ENCODE measurements at regions not wholly inside any gene's neighbourhood (a gene's known extent, or its start where the extent isn't known, plus 50 kb on each side); places are given as distances from the start of the nearest gene placed in this dataset.

DNA sequence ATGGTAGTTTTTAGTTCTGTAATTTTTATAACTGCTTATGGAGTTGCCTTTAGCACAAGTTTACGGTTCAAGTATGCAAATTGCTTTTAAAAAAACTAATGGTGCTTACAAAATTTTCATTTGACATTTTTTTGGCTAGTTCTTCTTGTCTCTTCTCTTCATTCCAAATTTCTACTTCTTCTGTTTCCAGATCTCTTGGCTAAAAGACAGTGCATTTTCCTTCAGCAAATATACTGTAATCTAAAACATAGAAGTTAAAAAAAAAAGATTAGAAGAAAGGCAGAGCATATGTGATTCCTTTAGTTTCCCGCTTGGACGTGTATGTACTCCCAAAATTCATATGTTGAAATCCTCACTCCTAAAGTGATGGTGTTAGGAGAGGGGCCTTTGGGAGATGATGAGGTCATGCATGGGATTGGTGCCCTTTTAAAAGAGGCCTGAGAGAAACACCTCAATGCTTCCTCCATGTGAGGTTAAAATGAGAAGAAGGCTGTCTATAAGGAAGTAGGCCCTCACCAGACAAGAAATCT, 132.1 kb upstream of the NPY2R start:
- 81 to 86% methylated on average over 3 of the region's 3 CpGs for WGBS, 2 donors (ENCODE audit: low coverage in 1 of 2)

DNA sequence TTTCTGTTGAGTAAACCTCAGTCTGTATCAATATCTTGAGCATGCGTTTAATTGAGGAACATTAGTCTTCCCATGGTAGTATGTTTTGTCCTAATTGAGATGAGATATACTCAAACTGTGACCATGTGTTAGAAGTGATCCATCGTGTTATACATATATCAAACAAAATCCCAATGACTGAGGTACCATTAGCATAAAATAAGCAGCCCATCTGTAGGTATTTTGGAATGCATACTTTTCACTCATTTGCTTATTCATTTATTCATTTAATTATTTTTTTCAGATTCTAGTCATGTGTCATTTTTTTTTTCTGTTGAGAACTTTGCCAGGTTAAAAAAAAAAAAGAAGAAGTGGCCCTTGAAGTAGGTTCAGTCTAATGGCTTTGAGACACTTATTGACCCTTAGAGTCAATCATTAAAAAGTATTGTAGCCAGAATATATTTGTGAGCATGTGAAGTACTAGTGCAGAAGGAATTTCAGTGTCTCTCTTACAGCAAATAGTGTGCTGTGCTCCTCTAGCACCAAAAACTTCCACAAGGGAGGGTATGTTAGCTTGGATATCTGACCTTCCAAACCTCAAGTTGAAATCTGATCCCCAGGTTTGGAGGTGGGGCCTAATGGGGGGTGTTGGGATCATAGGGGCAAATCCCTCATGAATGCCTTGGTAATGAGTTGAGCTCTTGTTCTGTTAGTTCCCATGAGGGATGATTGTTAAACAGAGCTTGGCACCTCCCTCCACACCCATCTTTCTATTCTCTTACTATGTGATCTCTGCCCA, 130.8 kb upstream of the NPY2R start:
- Histone ChIP-seq H3K27ac (no peak overlapping the region), H3K9me3 (no peaks in the 10 kb centered on the region), H3K36me3 (no peaks in the 10 kb centered on the region), H3K4me1 (no peaks in the 10 kb centered on the region), H3K4me3 (no peak overlapping the region), H3K27me3 (no peaks in the 10 kb centered on the region)
- TF ChIP-seq EP300 (IDR thresholded peaks at IDR 0.05; ENCODE audit: low read depth) (no peak), POLR2AphosphoS5 (IDR thresholded peaks at IDR 0.05) (no peak), CTCF (IDR thresholded peaks at IDR 0.05) (no peak), POLR2A (IDR thresholded peaks at IDR 0.05) (no peak)
- in situ Hi-C loops (cut with MboI; ENCODE audit: low pct_ligation_motif_present in 1 of 4, low pct_unique_long_range_greater_than_20kb in 1 of 4, low sequenced_read_pairs in 3 of 4) (no loop called here), intact Hi-C loops (cut with DNase I; ENCODE audit: low total_unique reads) (no loop called here)
- DNase-seq, result no peak
- 87 to 88% methylated on average over 2 of the region's 2 CpGs for WGBS, 2 donors (ENCODE audit: low coverage in 1 of 2)

More for the DNA sequence above, 132.1 kb upstream of the NPY2R start:
- H3K27ac ChIP-seq, result no peak overlapping the region
- in situ Hi-C loops (cut with MboI; ENCODE audit: low pct_ligation_motif_present in 1 of 4, low pct_unique_long_range_greater_than_20kb in 1 of 4, low sequenced_read_pairs in 3 of 4) (no loop called here), intact Hi-C loops (cut with DNase I; ENCODE audit: low total_unique reads) (no loop called here)
- H3K36me3 ChIP-seq, result no peaks in the 10 kb centered on the region
- no peak overlapping the region for H3K4me3 ChIP-seq
- TF ChIP-seq EP300 (IDR thresholded peaks at IDR 0.05; ENCODE audit: low read depth) (no peak), POLR2A (IDR thresholded peaks at IDR 0.05) (no peak), POLR2AphosphoS5 (IDR thresholded peaks at IDR 0.05) (no peak), CTCF (IDR thresholded peaks at IDR 0.05) (no peak)
- DNase-seq, result no peak
- H3K9me3 ChIP-seq, result no peaks in the 10 kb centered on the region
- H3K27me3 ChIP-seq, result no peaks in the 10 kb centered on the region
- no peaks in the 10 kb centered on the region for H3K4me1 ChIP-seq

GRCh38 chr4:155079871-155080270, 128.6 kb upstream of the NPY2R start:
- no peaks in the 10 kb centered on the region for H3K27me3 ChIP-seq
- no peaks in the 10 kb centered on the region for H3K4me1 ChIP-seq
- no peaks in the 10 kb centered on the region for H3K36me3 ChIP-seq
- no peak overlapping the region for H3K4me3 ChIP-seq
- in situ Hi-C loops (cut with MboI; ENCODE audit: low pct_ligation_motif_present in 1 of 4, low pct_unique_long_range_greater_than_20kb in 1 of 4, low sequenced_read_pairs in 3 of 4) (no loop called here), intact Hi-C loops (cut with DNase I; ENCODE audit: low total_unique reads) (loop anchor here (10.0 kb wide), 1 partner anchor 55 kb away; no protein-coding TSS in a partner anchor)
- no peak overlapping the region for H3K27ac ChIP-seq
- TF ChIP-seq EP300 (IDR thresholded peaks at IDR 0.05; ENCODE audit: low read depth), result no peak
- TF ChIP-seq POLR2AphosphoS5 (IDR thresholded peaks at IDR 0.05), result no peak
- no peak for TF ChIP-seq POLR2A (IDR thresholded peaks at IDR 0.05)
- no peak for TF ChIP-seq CTCF (IDR thresholded peaks at IDR 0.05)
- H3K9me3 ChIP-seq, result no peaks in the 10 kb centered on the region
- no peak for DNase-seq

DNA sequence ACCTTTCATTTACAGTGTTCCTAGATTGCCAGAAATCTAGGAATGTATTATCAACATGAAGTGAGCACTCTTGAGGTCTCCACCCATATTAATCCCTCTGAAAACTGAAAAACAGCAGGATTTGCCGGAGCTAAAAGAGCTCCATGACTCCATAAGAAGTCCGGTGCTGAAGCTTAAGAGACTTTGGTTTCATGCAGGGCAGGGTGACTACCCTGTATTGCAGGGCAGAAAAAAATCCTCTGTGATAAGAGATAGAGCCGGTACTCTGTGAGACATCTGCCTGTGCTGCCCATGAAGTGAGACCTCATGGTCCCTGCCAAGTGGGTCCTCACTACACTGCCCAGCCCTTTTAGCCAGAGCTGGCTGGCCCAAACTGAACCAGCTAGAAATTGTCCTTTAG, 127.2 kb upstream of the NPY2R start:
- 84% methylated on average over 3 of the region's 3 CpGs; no CpG with 5 or more reads in 1 of the 2 donors for WGBS, 2 donors (ENCODE audit: low coverage in 1 of 2)
- Histone ChIP-seq H3K4me1 (no peaks in the 10 kb centered on the region), H3K36me3 (no peaks in the 10 kb centered on the region), H3K4me3 (no peak overlapping the region), H3K9me3 (no peaks in the 10 kb centered on the region), H3K27ac (no peak overlapping the region), H3K27me3 (no peaks in the 10 kb centered on the region)
- no peak for DNase-seq
- in situ Hi-C loops (cut with MboI; ENCODE audit: low pct_ligation_motif_present in 1 of 4, low pct_unique_long_range_greater_than_20kb in 1 of 4, low sequenced_read_pairs in 3 of 4) (no loop called here), intact Hi-C loops (cut with DNase I; ENCODE audit: low total_unique reads) (loop anchor here (10.0 kb wide), 1 partner anchor 54 kb away; no protein-coding TSS in a partner anchor)
- TF ChIP-seq POLR2A (IDR thresholded peaks at IDR 0.05) (no peak), EP300 (IDR thresholded peaks at IDR 0.05; ENCODE audit: low read depth) (no peak), CTCF (IDR thresholded peaks at IDR 0.05) (no peak), POLR2AphosphoS5 (IDR thresholded peaks at IDR 0.05) (no peak)
